IMR-90 (cell line): ENCODE measurements at regions not wholly inside any gene's neighbourhood (a gene's known extent, or its start where the extent isn't known, plus 50 kb on each side); places are given as distances from the start of the nearest gene placed in this dataset.

Experiments used
- ATAC-seq: fragments of 200-7000 bp; cut with Tn5 transposase; 2 replicates; pipeline ENCODE4 v1.9.1; 2020; ENCODE audit warnings: low read depth, mild to moderate bottlenecking, moderate library complexity
- BruUV-seq: library from RNA; stranded (reverse); fragments of 400-500 nt; replicated peaks from 2 replicates; lab custom pipeline; 2021; lab: Mats Ljungman, UMichigan
- CTCF ChIA-PET: fragments of 300-600 bp; formaldehyde crosslinking; extraction: SDS; loops from one replicate; lab custom pipeline; 2021; ENCODE audit warnings: antibody characterized with exemption; lab: Yijun Ruan, JAX
- POLR2A ChIA-PET: fragments of 300-600 bp; sonication (Branson Sonifier 250); formaldehyde crosslinking; loops from one replicate; lab custom pipeline; 2022; ENCODE audit warnings: antibody characterized with exemption; ENCODE audit not compliant: unreplicated experiment; lab: Charles Lee
- DNase-seq: peaks from one replicate; pipeline ENCODE4 v3.0.0; 2013
- H2AFZ ChIP-seq: replicated peaks from 2 replicates; pipeline ENCODE3; 2013; ENCODE audit warnings: low read length, mild to moderate bottlenecking; ENCODE audit not compliant: poor library complexity
- H2AK5ac ChIP-seq: 2 replicates; pipeline ENCODE4 v1.6.1; 2013; ENCODE audit warnings: low read depth, low read length, inconsistent platforms
- H2AK9ac ChIP-seq: replicated peaks from 2 replicates; pipeline ENCODE3; 2013; ENCODE audit warnings: mild to moderate bottlenecking, low read depth, low read length, moderate library complexity; ENCODE audit not compliant: poor library complexity
- H2BK120ac ChIP-seq: 2 replicates; pipeline ENCODE4 v1.6.1; 2013; ENCODE audit warnings: low read depth, low read length, inconsistent platforms
- H2BK15ac ChIP-seq: 3 replicates; pipeline ENCODE4 v1.6.1; 2013; ENCODE audit warnings: low read depth, low read length, inconsistent platforms
- H2BK20ac ChIP-seq: 2 replicates; pipeline ENCODE4 v1.6.1; 2013; ENCODE audit warnings: low read depth, mild to moderate bottlenecking, inconsistent platforms, low read length, moderate library complexity
- H2BK5ac ChIP-seq: 2 replicates; pipeline ENCODE4 v1.6.1; 2013; ENCODE audit warnings: mild to moderate bottlenecking, low read depth, low read length, inconsistent platforms; ENCODE audit not compliant: poor library complexity, severe bottlenecking
- H3K14ac ChIP-seq: replicated peaks from 2 replicates; pipeline ENCODE4 v1.6.1; 2013; ENCODE audit warnings: low read depth, low read length, inconsistent platforms
- H3K18ac ChIP-seq: 2 replicates; pipeline ENCODE4 v1.6.1; 2013; ENCODE audit warnings: low read depth, low read length, control low read depth
- H3K23ac ChIP-seq: 2 replicates; pipeline ENCODE4 v1.6.1; 2013; ENCODE audit warnings: low read depth, low read length, inconsistent platforms
- H3K27ac ChIP-seq: 2 replicates; pipeline ENCODE4 v1.5.1; 2013; ENCODE audit warnings: mild to moderate bottlenecking, control low read depth, low read length; ENCODE audit not compliant: insufficient read depth
- H3K27me3 ChIP-seq: 2 replicates; pipeline ENCODE4 v1.6.1; 2013; ENCODE audit warnings: low read length; ENCODE audit not compliant: control insufficient read depth, insufficient read depth
- H3K36me3 ChIP-seq: 2 replicates; pipeline ENCODE4 v1.6.1; 2013; ENCODE audit warnings: low read length, mixed read lengths; ENCODE audit not compliant: control insufficient read depth, insufficient read depth
- H3K4ac ChIP-seq: 2 replicates; pipeline ENCODE4 v1.6.1; 2013; ENCODE audit warnings: low read depth, low read length, inconsistent platforms
- H3K4me1 ChIP-seq: 2 replicates; pipeline ENCODE4 v1.6.1; 2013; ENCODE audit warnings: low read length, mixed read lengths; ENCODE audit not compliant: control insufficient read depth, insufficient read depth
- H3K4me2 ChIP-seq: 2 replicates; pipeline ENCODE4 v1.6.1; 2013; ENCODE audit warnings: low read depth, mild to moderate bottlenecking, control low read depth, low read length, moderate library complexity
- H3K4me3 ChIP-seq: 2 replicates; pipeline ENCODE4 v1.5.1; 2013; ENCODE audit warnings: low read depth, mild to moderate bottlenecking, control low read depth, low read length, moderate library complexity; ENCODE audit not compliant: insufficient read depth
- H3K56ac ChIP-seq: 2 replicates; pipeline ENCODE4 v1.6.1; 2013; ENCODE audit warnings: low read length, inconsistent platforms; ENCODE audit not compliant: insufficient read depth; ENCODE audit errors: extremely low read depth
- H3K79me1 ChIP-seq, 2 experiments: 2 replicates each; pipeline ENCODE4 v1.6.1; 2013; ENCODE audit warnings: low read length in 2 of 2, inconsistent platforms in 1 of 2, low read depth in 1 of 2
- H3K9ac ChIP-seq: 2 replicates; pipeline ENCODE4 v1.6.1; 2013; ENCODE audit warnings: low read depth, low read length, control low read depth
- H3K9me1 ChIP-seq: 2 replicates; pipeline ENCODE4 v1.6.1; 2013; ENCODE audit warnings: low read length, inconsistent platforms; ENCODE audit not compliant: insufficient read depth
- H3K9me3 ChIP-seq: 2 replicates; pipeline ENCODE4 v1.6.1; 2013; ENCODE audit warnings: low read length; ENCODE audit not compliant: control insufficient read depth, insufficient read depth
- H4K20me1 ChIP-seq: 2 replicates; pipeline ENCODE4 v1.6.1; 2013; ENCODE audit warnings: low read length, inconsistent platforms; ENCODE audit not compliant: insufficient read depth
- H4K5ac ChIP-seq: 2 replicates; pipeline ENCODE4 v1.6.1; 2013; ENCODE audit warnings: mild to moderate bottlenecking, low read depth, low read length, control low read depth
- H4K8ac ChIP-seq, 2 experiments: 2 replicates each; pipeline ENCODE4 v1.6.1; 2013; ENCODE audit warnings: low read depth in 2 of 2, low read length in 2 of 2, control low read depth in 1 of 2, inconsistent platforms in 1 of 2
- H4K91ac ChIP-seq: 2 replicates; pipeline ENCODE4 v1.6.1; 2013; ENCODE audit warnings: low read depth, low read length, inconsistent platforms; ENCODE audit not compliant: insufficient read depth
- BHLHE40 ChIP-seq: fragments of 150-350 bp; IDR thresholded peaks from 2 replicates; pipeline ENCODE4 v1.6.1; 2016; ENCODE audit warnings: mild to moderate bottlenecking, low read depth, low read length
- CEBPB ChIP-seq: IDR thresholded peaks from 2 replicates; pipeline ENCODE4 v1.6.1; 2012; ENCODE audit warnings: low read depth, low read length, improper control_type of control experiment
- CHD1 ChIP-seq: IDR thresholded peaks from 2 replicates; pipeline ENCODE4 v1.6.1; 2012; ENCODE audit warnings: low read depth, low read length, improper control_type of control experiment
- ELK1 ChIP-seq: fragments of 150-350 bp; IDR thresholded peaks from 2 replicates; pipeline ENCODE4 v1.6.1; 2016; ENCODE audit warnings: low read depth, mild to moderate bottlenecking, low read length, moderate library complexity, borderline replicate concordance
- FOS ChIP-seq: fragments of 150-350 bp; IDR thresholded peaks from 2 replicates; pipeline ENCODE4 v1.6.1; 2016; ENCODE audit warnings: low read depth, low read length
- MAFK ChIP-seq: IDR thresholded peaks from 2 replicates; pipeline ENCODE4 v1.6.1; 2012; ENCODE audit warnings: low read depth, low read length, improper control_type of control experiment
- MAZ ChIP-seq: IDR thresholded peaks from 2 replicates; pipeline ENCODE4 v1.6.1; 2012; ENCODE audit warnings: low read depth, mild to moderate bottlenecking, low read length, improper control_type of control experiment, moderate library complexity, borderline replicate concordance
- MXI1 ChIP-seq: IDR thresholded peaks from 2 replicates; pipeline ENCODE4 v1.6.1; 2012; ENCODE audit warnings: low read depth, mild to moderate bottlenecking, low read length, moderate library complexity, borderline replicate concordance
- NFE2L2 ChIP-seq: fragments of 150-350 bp; IDR thresholded peaks from 2 replicates; pipeline ENCODE4 v1.6.1; 2016; ENCODE audit warnings: low read depth, mild to moderate bottlenecking, low read length
- POLR2A ChIP-seq: IDR thresholded peaks from 2 replicates; pipeline ENCODE4 v1.6.1; 2012; ENCODE audit warnings: mild to moderate bottlenecking, low read depth, low read length
- RCOR1 ChIP-seq: IDR thresholded peaks from 2 replicates; pipeline ENCODE4 v1.6.1; 2012; ENCODE audit warnings: mild to moderate bottlenecking, low read length, improper control_type of control experiment; ENCODE audit not compliant: insufficient replicate concordance
- SMC3 ChIP-seq: fragments of 150-350 bp; IDR thresholded peaks from 2 replicates; pipeline ENCODE4 v1.6.1; 2016; ENCODE audit warnings: low read depth, mild to moderate bottlenecking, antibody characterized with exemption, low read length, moderate library complexity
- USF2 ChIP-seq: fragments of 150-350 bp; IDR thresholded peaks from 2 replicates; pipeline ENCODE4 v1.6.1; 2017; ENCODE audit warnings: mild to moderate bottlenecking, antibody characterized with exemption, low read length, low read depth
- WGBS, 2 experiments: methylation state at CpG; one replicate each; pipeline versions ENCODE4 v1.1.5 to v1.1.7; 2013; ENCODE audit warnings: missing lambda C conversion rate in 2 of 2; ENCODE audit not compliant: insufficient read length in 1 of 2; ENCODE audit errors: extremely low coverage in 2 of 2; 5-methylcytosine and 5-hydroxymethylcytosine counted together
- dilution Hi-C: fragments of 300-500 bp; cut with HindIII; formaldehyde crosslinking; loops from one replicate; pipeline ENCODE4 v1.14.3; 2018; ENCODE audit warnings: low sequenced_read_pairs; ENCODE audit not compliant: unreplicated experiment
- in situ Hi-C: fragments of 300-500 bp; cut with MboI; formaldehyde crosslinking; loops from 3 replicates; pipeline ENCODE4 v1.14.3; 2019; ENCODE audit warnings: low sequenced_read_pairs, inconsistent platforms, mixed read lengths
- intact Hi-C: fragments of 100-400 bp; cut with micrococcal nuclease; formaldehyde crosslinking; loops from 2 replicates; pipeline ENCODE4 v1.10.0; 2022
- TF ChIP-seq, protein P1 (sequence below): conservative IDR thresholded peaks from 2 replicates; pipeline ENCODE4 v1.5.1; 2012; ENCODE audit warnings: mild to moderate bottlenecking, low read depth, low read length, improper control_type of control experiment

- DNase-seq (no peak), ATAC-seq (no peak)
- ChIA-PET POLR2A (interaction anchor here (0.5 kb wide), 1 partner anchor 256 kb away, joined by 3 read pairs; no protein-coding TSS in a partner anchor), CTCF (interaction anchor here (0.6 to 0.7 kb wide), 2 partner anchors 13 to 16 kb away, joined by 3 read pairs; no protein-coding TSS in a partner anchor)
- WGBS, 2 experiments: no CpG with 5 or more reads among the region's 3 CpGs
- no peak overlapping the region for H2BK15ac ChIP-seq
- H2BK5ac ChIP-seq: no peak overlapping the region
- H3K4ac ChIP-seq: no peak overlapping the region
- no peak overlapping the region for H2AFZ ChIP-seq
- no peak overlapping the region for H4K91ac ChIP-seq
- H3K9me3 ChIP-seq: no peaks in the 10 kb centered on the region
- H3K4me3 ChIP-seq: no peak overlapping the region
- H3K36me3 ChIP-seq: no peaks in the 10 kb centered on the region
- dilution Hi-C loops: no loop called here
- no TSS peak for BruUV-seq
- H4K8ac ChIP-seq: no peak overlapping the region
- peaks cover 24% of the 10 kb centered on the region for H3K27me3 ChIP-seq
- no peak overlapping the region for H2AK5ac ChIP-seq
- H4K20me1 ChIP-seq: no peaks in the 10 kb centered on the region
- intact Hi-C loops: no loop called here
- no peak overlapping the region for H3K4me2 ChIP-seq
- H4K5ac ChIP-seq: no peak overlapping the region
- no peaks in the 10 kb centered on the region for H3K4me1 ChIP-seq
- no peak overlapping the region for H3K14ac ChIP-seq
- H3K18ac ChIP-seq: no peak overlapping the region
- H3K27ac ChIP-seq: no peak overlapping the region
- no peak overlapping the region for H3K9ac ChIP-seq
- no peak overlapping the region for H2BK120ac ChIP-seq
- in situ Hi-C loops: no loop called here
- no peak overlapping the region for H2BK20ac ChIP-seq
- TF ChIP-seq POLR2A: no peak
- no peak for TF ChIP-seq FOS
- no peak for TF ChIP-seq MXI1
- no peak for TF ChIP-seq NFE2L2
- TF ChIP-seq SMC3: no peak
- no peak for TF ChIP-seq USF2
- TF ChIP-seq MAZ: no peak
- TF ChIP-seq ELK1: no peak
- TF ChIP-seq MAFK: no peak
- TF ChIP-seq, protein P1, sequence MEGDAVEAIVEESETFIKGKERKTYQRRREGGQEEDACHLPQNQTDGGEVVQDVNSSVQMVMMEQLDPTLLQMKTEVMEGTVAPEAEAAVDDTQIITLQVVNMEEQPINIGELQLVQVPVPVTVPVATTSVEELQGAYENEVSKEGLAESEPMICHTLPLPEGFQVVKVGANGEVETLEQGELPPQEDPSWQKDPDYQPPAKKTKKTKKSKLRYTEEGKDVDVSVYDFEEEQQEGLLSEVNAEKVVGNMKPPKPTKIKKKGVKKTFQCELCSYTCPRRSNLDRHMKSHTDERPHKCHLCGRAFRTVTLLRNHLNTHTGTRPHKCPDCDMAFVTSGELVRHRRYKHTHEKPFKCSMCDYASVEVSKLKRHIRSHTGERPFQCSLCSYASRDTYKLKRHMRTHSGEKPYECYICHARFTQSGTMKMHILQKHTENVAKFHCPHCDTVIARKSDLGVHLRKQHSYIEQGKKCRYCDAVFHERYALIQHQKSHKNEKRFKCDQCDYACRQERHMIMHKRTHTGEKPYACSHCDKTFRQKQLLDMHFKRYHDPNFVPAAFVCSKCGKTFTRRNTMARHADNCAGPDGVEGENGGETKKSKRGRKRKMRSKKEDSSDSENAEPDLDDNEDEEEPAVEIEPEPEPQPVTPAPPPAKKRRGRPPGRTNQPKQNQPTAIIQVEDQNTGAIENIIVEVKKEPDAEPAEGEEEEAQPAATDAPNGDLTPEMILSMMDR: no peak
- no peak for TF ChIP-seq BHLHE40
- no peak for TF ChIP-seq RCOR1
- TF ChIP-seq CHD1: no peak
- no peak for TF ChIP-seq CEBPB
- no peak overlapping the region for H2AK9ac ChIP-seq
- H3K79me1 ChIP-seq: no peaks in the 10 kb centered on the region
- H3K56ac ChIP-seq: no peak overlapping the region
- H3K23ac ChIP-seq: no peak overlapping the region
- H3K9me1 ChIP-seq: no peaks in the 10 kb centered on the region
These were observed 84.3 kb upstream of the FOXQ1 start for GRCh38 chr6:1227600-1227934.
